ENCODE measurements at regions not wholly inside any gene's neighbourhood (a gene's known extent, or its start where the extent isn't known, plus 50 kb on each side); places are given as distances from the start of the nearest gene placed in this dataset.

GRCh38 chrX:2629316-2630007, 61.6 kb upstream of the CD99 start:
- H3K27me3 Mint-ChIP-seq (ENCODE audit: insufficient read depth), result no peaks in the 10 kb centered on the region
- no peaks in the 10 kb centered on the region for H3K4me1 ChIP-seq (ENCODE audit: control insufficient read depth, insufficient read depth, low read length)
- no peak overlapping the region for H3K9ac ChIP-seq (ENCODE audit: extremely low read depth, low read length, poor library complexity, severe bottlenecking)
- H3K36me3 Mint-ChIP-seq (ENCODE audit: low read depth), result peaks cover 85% of the 10 kb centered on the region
- TF ChIP-seq CTCF (conservative IDR thresholded peaks at IDR 0.05), result no peak
- DNase-seq, result no peak
- no peaks in the 10 kb centered on the region for H3K4me1 Mint-ChIP-seq
- H3K27ac ChIP-seq (ENCODE audit: low read depth, low read length), result no peak overlapping the region
- H3K9me3 ChIP-seq (ENCODE audit: control insufficient read depth, low read length), result peaks cover 34% of the 10 kb centered on the region
- peak overlapping the region; percentile 13 for H3K4me3 ChIP-seq (ENCODE audit: low read length)
- H3K36me3 ChIP-seq (ENCODE audit: control insufficient read depth, insufficient read depth, low read length), result peaks cover 84% of the 10 kb centered on the region
- no peak overlapping the region for H3K4me3 Mint-ChIP-seq
- no peaks in the 10 kb centered on the region for H3K27me3 ChIP-seq (ENCODE audit: control insufficient read depth, insufficient read depth, low read length, poor library complexity, severe bottlenecking)
- H3K9me3 Mint-ChIP-seq, result peaks cover 17% of the 10 kb centered on the region
- WGBS, 2 experiments (ENCODE audit: insufficient coverage in 1 of 2, insufficient read length in 1 of 2), result 92 to 93% methylated on average over 6 of the region's 6 CpGs
- no peak overlapping the region for H3K27ac Mint-ChIP-seq

GRCh38 chrX:2628751-2629315, 62.3 kb upstream of the CD99 start:
- H3K27me3 Mint-ChIP-seq (ENCODE audit: insufficient read depth), result no peaks in the 10 kb centered on the region
- H3K4me1 ChIP-seq (ENCODE audit: control insufficient read depth, insufficient read depth, low read length), result no peaks in the 10 kb centered on the region
- no peak for DNase-seq
- peaks cover 83% of the 10 kb centered on the region for H3K36me3 Mint-ChIP-seq (ENCODE audit: low read depth)
- H3K27me3 ChIP-seq (ENCODE audit: control insufficient read depth, insufficient read depth, low read length, poor library complexity, severe bottlenecking), result no peaks in the 10 kb centered on the region
- H3K9ac ChIP-seq (ENCODE audit: extremely low read depth, low read length, poor library complexity, severe bottlenecking), result no peak overlapping the region
- no peaks in the 10 kb centered on the region for H3K4me1 Mint-ChIP-seq
- H3K4me3 Mint-ChIP-seq, result no peak overlapping the region
- TF ChIP-seq CTCF (conservative IDR thresholded peaks at IDR 0.05), result no peak
- WGBS, 2 experiments (ENCODE audit: insufficient coverage in 1 of 2, insufficient read length in 1 of 2), result 85 to 100% methylated on average over 1 to 2 of the region's 2 CpGs
- peaks cover 17% of the 10 kb centered on the region for H3K9me3 Mint-ChIP-seq
- H3K36me3 ChIP-seq (ENCODE audit: control insufficient read depth, insufficient read depth, low read length), result peaks cover 83% of the 10 kb centered on the region
- H3K9me3 ChIP-seq (ENCODE audit: control insufficient read depth, low read length), result peaks cover 34% of the 10 kb centered on the region
- H3K27ac ChIP-seq (ENCODE audit: low read depth, low read length), result no peak overlapping the region
- H3K4me3 ChIP-seq (ENCODE audit: low read length), result no peak overlapping the region
- H3K27ac Mint-ChIP-seq, result no peak overlapping the region

- no peak overlapping the region for H3K27ac ChIP-seq (ENCODE audit: low read depth, low read length)
- TF ChIP-seq CTCF (conservative IDR thresholded peaks at IDR 0.05), result peak; percentile 87
- H3K4me3 ChIP-seq (ENCODE audit: low read length), result no peak overlapping the region
- no peaks in the 10 kb centered on the region for H3K27me3 ChIP-seq (ENCODE audit: control insufficient read depth, insufficient read depth, low read length, poor library complexity, severe bottlenecking)
- peaks cover 34% of the 10 kb centered on the region for H3K9me3 ChIP-seq (ENCODE audit: control insufficient read depth, low read length)
- 78 to 82% methylated on average over 3 of the region's 3 CpGs for WGBS, 2 experiments (ENCODE audit: insufficient coverage in 1 of 2, insufficient read length in 1 of 2)
- Mint-ChIP-seq H3K4me3 (no peak overlapping the region), H3K27me3 (ENCODE audit: insufficient read depth) (no peaks in the 10 kb centered on the region), H3K9me3 (peaks cover 17% of the 10 kb centered on the region), H3K36me3 (ENCODE audit: low read depth) (peaks cover 85% of the 10 kb centered on the region), H3K4me1 (peaks cover 3% of the 10 kb centered on the region), H3K27ac (no peak overlapping the region)
- peak; percentile 87 for DNase-seq
- peaks cover 89% of the 10 kb centered on the region for H3K36me3 ChIP-seq (ENCODE audit: control insufficient read depth, insufficient read depth, low read length)
- H3K4me1 ChIP-seq (ENCODE audit: control insufficient read depth, insufficient read depth, low read length), result no peaks in the 10 kb centered on the region
- no peak overlapping the region for H3K9ac ChIP-seq (ENCODE audit: extremely low read depth, low read length, poor library complexity, severe bottlenecking)
Observed at GRCh38 chrX:2627272-2627867, 63.7 kb upstream of the CD99 start.

All from endodermal cell (in vitro differentiated cells).